ENCODE measurements at regions not wholly inside any gene's neighbourhood (a gene's known extent, or its start where the extent isn't known, plus 50 kb on each side); places are given as distances from the start of the nearest gene placed in this dataset.

DNA sequence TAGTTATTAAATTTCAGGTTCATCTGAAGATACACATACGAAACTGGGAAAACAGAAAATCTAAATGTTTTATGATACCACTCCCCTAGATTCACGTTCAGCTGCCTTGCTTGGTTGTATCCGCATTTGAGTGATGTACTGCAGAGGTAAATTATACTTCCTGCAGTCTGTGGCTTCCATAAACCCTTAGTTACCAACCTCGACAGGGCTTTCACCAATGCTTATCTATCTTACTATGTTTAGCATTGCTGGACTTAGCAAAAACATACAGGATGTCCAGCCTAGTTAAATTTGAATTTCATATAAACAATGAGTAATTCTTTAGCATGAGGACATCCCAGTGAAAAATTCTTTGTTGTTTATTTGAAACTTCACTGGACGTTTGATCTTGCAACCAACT lies 108.8 kb downstream of the TMA16 start:
- BruUV-seq (replicated peaks) = no TSS peak
- H4K20me1 ChIP-seq (ENCODE audit: insufficient read depth, low read length) = no peaks in the 10 kb centered on the region
- POLR2A ChIA-PET = interaction anchor here (0.5 to 16.8 kb wide), 5 partner anchors 9 to 63 kb away, joined by 3 to 220 read pairs (median 15); no protein-coding TSS in a partner anchor

DNA sequence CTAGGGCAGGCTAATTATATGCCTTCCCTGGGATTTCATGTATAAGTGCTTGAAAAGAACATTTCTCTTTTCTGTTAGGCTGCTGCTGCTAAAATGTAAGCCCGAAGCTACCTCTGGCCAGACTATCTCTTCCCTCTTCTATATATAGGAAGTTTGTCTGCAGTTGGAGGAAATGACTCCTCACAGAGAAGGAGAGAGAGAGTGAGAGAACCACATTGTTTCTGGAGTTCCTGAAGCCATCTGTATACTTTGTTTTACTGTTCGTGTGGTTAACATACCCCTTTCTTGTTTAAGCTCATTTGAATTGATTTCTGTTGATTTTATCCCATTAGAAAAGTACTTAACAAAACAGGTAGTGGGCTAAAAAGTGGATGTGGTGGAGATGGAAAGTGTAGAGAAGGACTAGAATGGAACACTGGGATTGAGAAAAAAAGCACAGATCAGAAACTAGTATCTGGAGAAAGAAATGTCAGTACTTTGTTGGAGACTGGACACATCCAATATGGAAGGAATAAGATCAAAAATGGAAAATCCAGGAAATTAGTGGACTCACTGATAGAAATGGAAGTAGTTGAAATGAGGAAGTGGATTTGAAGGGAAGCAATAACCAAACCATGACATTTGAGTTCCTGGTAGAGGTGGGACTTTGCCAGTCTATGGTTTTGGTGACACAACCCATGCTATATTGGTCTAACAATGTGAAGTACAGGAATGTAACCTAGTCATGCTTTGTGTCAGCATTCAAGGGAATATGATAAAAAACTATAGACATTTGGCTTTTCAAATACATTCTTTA lies 112.6 kb downstream of the TMA16 start:
- ChIA-PET CTCF (ENCODE audit: unreplicated experiment) (no interaction called here), POLR2A (interaction anchor here (0.6 to 3.7 kb wide), 11 partner anchors 8 to 57 kb away, joined by 3 to 27 read pairs (median 3); no protein-coding TSS in a partner anchor)
- no peaks in the 10 kb centered on the region for H3K9me2 ChIP-seq (ENCODE audit: insufficient read depth, low read length)
- H3K9me3 ChIP-seq (ENCODE audit: low read length) = no peaks in the 10 kb centered on the region
- H3K4me3 ChIP-seq (ENCODE audit: low read depth, low read length, poor library complexity, severe bottlenecking) = no peak overlapping the region
- BruUV-seq (replicated peaks) = no TSS peak
- H4K20me1 ChIP-seq (ENCODE audit: insufficient read depth, low read length) = no peaks in the 10 kb centered on the region
- H3K4me1 ChIP-seq (ENCODE audit: insufficient read depth, low read length, poor library complexity, severe bottlenecking) = peaks cover 81% of the 10 kb centered on the region
- no peaks in the 10 kb centered on the region for H3K36me3 ChIP-seq (ENCODE audit: insufficient read depth, low read length)
- H3K79me2 ChIP-seq (ENCODE audit: insufficient read depth, low read depth, low read length) = no peaks in the 10 kb centered on the region
- H3K4me2 ChIP-seq (ENCODE audit: low read length) = peak overlapping the region; percentile 49
- DNase-seq (ENCODE audit: low spot score) = peak; percentile 26
- peak overlapping the region; percentile 2 for H3K27ac ChIP-seq (ENCODE audit: low read depth, low read length, poor library complexity, severe bottlenecking)
- TF ChIP-seq, protein P1, sequence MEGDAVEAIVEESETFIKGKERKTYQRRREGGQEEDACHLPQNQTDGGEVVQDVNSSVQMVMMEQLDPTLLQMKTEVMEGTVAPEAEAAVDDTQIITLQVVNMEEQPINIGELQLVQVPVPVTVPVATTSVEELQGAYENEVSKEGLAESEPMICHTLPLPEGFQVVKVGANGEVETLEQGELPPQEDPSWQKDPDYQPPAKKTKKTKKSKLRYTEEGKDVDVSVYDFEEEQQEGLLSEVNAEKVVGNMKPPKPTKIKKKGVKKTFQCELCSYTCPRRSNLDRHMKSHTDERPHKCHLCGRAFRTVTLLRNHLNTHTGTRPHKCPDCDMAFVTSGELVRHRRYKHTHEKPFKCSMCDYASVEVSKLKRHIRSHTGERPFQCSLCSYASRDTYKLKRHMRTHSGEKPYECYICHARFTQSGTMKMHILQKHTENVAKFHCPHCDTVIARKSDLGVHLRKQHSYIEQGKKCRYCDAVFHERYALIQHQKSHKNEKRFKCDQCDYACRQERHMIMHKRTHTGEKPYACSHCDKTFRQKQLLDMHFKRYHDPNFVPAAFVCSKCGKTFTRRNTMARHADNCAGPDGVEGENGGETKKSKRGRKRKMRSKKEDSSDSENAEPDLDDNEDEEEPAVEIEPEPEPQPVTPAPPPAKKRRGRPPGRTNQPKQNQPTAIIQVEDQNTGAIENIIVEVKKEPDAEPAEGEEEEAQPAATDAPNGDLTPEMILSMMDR (conservative IDR thresholded peaks at IDR 0.05; ENCODE audit: low read length) = no peak
- no peak for TF ChIP-seq EZH2phosphoT487 (IDR thresholded peaks at IDR 0.05; ENCODE audit: borderline replicate concordance, low read depth, low read length)
- H2AFZ ChIP-seq (ENCODE audit: low read length) = peak overlapping the region; percentile 88
- intact Hi-C loops (cut with micrococcal nuclease; ENCODE audit: unreplicated experiment) = no loop called here

More for the DNA sequence above, 108.8 kb downstream of the TMA16 start:
- Histone ChIP-seq H3K9me2 (ENCODE audit: insufficient read depth, low read length) (no peaks in the 10 kb centered on the region), H3K36me3 (ENCODE audit: insufficient read depth, low read length) (no peaks in the 10 kb centered on the region), H3K4me1 (ENCODE audit: insufficient read depth, low read length, poor library complexity, severe bottlenecking) (peaks cover 81% of the 10 kb centered on the region), H2AFZ (ENCODE audit: low read length) (peak overlapping the region; percentile 94), H3K4me3 (ENCODE audit: low read depth, low read length, poor library complexity, severe bottlenecking) (no peak overlapping the region), H3K4me2 (ENCODE audit: low read length) (peak overlapping the region; percentile 36; the same call in 1 of the 2 replicates), H3K79me2 (ENCODE audit: insufficient read depth, low read depth, low read length) (no peaks in the 10 kb centered on the region), H3K27ac (ENCODE audit: low read depth, low read length, poor library complexity, severe bottlenecking) (no peak overlapping the region), H3K9me3 (ENCODE audit: low read length) (no peaks in the 10 kb centered on the region)
- TF ChIP-seq, protein P1 (conservative IDR thresholded peaks at IDR 0.05; ENCODE audit: low read length) = no peak
- TF ChIP-seq EZH2phosphoT487 (IDR thresholded peaks at IDR 0.05; ENCODE audit: borderline replicate concordance, low read depth, low read length) = no peak
- CTCF ChIA-PET (ENCODE audit: unreplicated experiment) = no interaction called here
- intact Hi-C loops (cut with micrococcal nuclease; ENCODE audit: unreplicated experiment) = loop anchor here (1.0 kb wide), 1 partner anchor 10 kb away; no protein-coding TSS in a partner anchor
- peak; percentile 20 for DNase-seq (ENCODE audit: low spot score)

DNA sequence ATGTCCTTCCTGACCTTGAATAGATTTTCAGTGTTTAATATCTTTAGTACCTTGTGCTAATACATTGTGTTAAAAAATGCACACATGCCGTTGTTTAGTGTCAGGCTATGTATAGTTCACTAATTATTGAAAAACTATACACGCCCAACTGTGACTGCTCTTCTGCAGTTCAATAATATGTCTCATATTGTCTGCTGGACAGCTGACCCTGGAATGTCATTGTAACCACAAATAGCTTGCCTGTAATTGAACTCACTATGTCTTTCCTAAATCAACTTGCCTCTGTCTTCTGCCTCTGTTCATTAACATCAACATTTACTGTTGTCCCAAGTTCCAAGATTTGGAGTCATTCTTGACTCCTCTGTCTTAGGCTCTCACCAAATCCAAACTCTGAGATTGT lies 114.5 kb downstream of the TMA16 start:
- ChIA-PET CTCF (ENCODE audit: unreplicated experiment) (interaction anchor here (0.6 kb wide), 1 partner anchor 8 kb away, joined by 3 read pairs; no protein-coding TSS in a partner anchor), POLR2A (interaction anchor here (2.0 kb wide), 1 partner anchor 9 kb away, joined by 6 read pairs; no protein-coding TSS in a partner anchor)
- Histone ChIP-seq H3K9me3 (ENCODE audit: low read length) (no peaks in the 10 kb centered on the region), H3K9me2 (ENCODE audit: insufficient read depth, low read length) (no peaks in the 10 kb centered on the region), H4K20me1 (ENCODE audit: insufficient read depth, low read length) (no peaks in the 10 kb centered on the region), H3K79me2 (ENCODE audit: insufficient read depth, low read depth, low read length) (no peaks in the 10 kb centered on the region), H3K36me3 (ENCODE audit: insufficient read depth, low read length) (no peaks in the 10 kb centered on the region), H3K4me2 (ENCODE audit: low read length) (no peak overlapping the region), H3K4me3 (ENCODE audit: low read depth, low read length, poor library complexity, severe bottlenecking) (no peak overlapping the region), H2AFZ (ENCODE audit: low read length) (peak overlapping the region; percentile 29; the same call in 1 of the 2 replicates), H3K4me1 (ENCODE audit: insufficient read depth, low read length, poor library complexity, severe bottlenecking) (peaks cover 78% of the 10 kb centered on the region), H3K27ac (ENCODE audit: low read depth, low read length, poor library complexity, severe bottlenecking) (no peak overlapping the region)
- no peak for DNase-seq (ENCODE audit: low spot score)
- TF ChIP-seq EZH2phosphoT487 (IDR thresholded peaks at IDR 0.05; ENCODE audit: borderline replicate concordance, low read depth, low read length) = no peak
- TF ChIP-seq, protein P1 (conservative IDR thresholded peaks at IDR 0.05; ENCODE audit: low read length) = no peak
- intact Hi-C loops (cut with micrococcal nuclease; ENCODE audit: unreplicated experiment) = no loop called here
- no TSS peak for BruUV-seq (replicated peaks)

Measured in OCI-LY7 (cell line).